COLO668 (cell line): ENCODE measurements at regions not wholly inside any gene's neighbourhood (a gene's known extent, or its start where the extent isn't known, plus 50 kb on each side); places are given as distances from the start of the nearest gene placed in this dataset.

Experiments
- DNase-seq: peaks from one replicate; lab custom pipeline; 2025; ENCODE audit not compliant: unreplicated experiment; lab: John Stamatoyannopoulos, UW

DNA sequence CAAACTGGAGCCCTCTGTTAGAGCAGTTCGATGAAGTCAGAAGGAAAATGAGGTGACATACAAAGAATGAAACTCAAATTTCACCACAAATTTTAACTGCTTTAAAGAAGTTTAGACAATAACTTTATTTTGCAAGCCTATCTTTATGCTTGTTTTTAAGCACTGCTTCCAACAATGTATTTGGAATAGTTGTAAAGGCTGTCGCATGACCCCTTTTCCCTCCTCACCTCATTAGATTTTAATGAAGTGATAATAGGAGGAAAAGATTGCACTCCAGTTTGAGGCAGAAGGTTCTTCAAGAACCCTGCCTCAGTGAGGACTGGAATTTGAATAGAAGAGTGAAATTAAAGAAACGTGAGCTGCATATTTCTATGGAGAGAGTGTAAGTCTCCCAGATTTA lies 386.1 kb upstream of the NR3C2 start:
- DNase-seq, result no peak

DNA sequence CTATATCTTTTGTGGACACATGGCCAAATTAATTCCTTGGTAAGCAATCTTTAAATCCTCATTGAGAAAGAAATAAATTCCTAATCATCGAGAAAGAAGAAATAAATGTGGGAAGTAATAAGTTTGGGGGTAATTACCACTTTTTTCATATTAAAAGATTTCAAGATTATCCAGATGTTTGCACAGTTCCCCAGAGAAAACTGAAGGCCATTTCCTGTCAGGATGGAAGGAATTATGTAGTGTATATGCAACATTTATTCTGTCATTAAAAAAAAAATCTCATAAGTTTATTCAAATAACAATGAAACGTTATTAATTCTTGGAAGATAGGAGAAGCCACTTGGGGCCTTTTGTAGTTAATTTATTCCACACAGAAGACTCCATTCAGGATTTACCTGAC lies 385.6 kb upstream of the NR3C2 start:
- DNase-seq, result no peak

DNA sequence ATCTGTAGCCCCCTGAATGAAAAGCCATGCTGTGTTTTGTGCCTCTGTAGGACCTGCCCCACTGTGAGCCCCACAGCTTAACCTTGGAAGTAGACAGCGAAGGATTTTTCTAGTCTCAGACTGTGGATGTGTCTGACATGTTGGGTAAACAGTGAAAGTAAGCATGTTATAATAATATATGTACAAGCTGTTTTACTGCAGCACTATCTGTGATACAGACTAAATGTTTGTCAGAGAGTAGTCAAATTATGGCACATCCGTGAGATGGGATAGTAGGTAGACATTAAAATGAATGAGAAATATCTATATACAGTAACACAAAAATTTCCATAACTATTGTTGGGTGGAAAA lies 381.2 kb upstream of the NR3C2 start:
- DNase-seq, result no peak

DNA sequence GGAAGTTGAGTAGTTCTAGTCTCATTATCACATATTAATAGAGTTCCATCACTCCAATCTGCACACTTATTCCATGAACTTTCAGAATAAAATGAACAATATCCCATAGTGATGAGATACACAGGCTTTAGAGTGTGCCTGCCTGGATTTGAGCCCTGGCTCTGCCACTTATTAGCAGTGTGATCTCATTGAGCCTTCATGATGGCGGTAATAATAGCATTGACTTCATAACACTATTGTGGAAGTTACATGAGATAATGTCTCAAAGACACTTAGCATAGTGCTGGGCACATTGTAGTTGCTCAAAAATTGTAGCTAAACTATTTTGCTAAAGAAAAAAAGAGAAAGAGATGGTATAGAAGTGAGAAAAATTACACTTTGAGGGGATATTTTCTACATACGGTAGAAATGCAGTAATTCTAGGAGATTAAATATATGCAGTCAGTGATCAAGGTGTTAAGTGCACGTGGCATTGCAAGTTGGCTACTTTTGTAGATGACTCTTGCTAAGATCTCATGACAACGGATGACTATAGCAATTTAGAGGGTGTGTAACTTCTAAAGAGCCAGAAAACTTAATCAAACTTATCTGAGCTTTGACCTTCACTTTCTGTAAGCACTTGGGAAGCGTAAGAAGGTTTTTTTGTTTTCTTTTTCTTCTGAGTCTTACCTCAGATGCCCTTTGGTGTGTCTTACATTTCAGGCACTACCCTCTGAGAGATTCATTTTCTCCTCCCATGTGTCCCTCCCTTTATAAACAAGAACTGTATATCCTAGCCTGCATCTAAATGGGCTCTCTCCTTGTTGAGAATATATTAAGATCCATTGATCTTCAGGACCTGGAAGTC lies 380.6 kb upstream of the NR3C2 start:
- no peak for DNase-seq

DNA sequence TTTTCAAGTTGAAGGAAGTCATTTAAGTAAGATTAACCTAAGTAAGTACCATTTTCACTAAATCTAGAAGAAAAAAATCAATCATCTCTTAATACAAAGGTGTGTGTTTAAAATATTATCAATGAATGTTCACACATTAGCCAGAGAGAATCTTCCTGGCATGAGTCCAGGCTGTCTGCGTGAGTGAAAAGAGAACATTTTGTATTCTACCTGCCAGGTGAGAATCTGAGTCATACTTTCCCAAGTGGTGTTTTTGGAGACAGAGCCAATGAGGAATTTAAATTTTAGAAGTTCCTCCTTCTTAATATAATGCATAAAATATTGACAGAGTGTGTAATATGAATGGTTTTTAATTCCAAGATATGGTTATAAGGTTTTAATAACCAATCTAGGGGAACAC lies 371.8 kb upstream of the NR3C2 start:
- DNase-seq, result no peak

DNA sequence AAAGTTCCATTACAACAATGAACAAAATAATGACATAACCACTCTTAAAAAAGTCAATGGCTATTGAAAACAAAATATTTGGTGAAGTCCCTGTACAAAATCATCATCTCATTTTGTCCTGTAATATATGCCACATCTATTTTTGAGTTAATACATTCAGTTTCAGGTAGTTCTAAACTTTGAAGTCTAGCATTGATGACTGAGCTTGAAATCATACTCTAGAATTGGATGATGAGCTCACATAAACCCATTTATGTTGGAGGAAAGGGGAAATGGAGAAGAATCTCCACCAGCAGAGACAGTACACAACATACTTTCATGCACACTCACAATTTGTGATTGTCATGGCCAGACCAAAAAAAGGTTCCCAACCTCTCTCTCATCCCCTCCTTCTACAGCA lies 371.1 kb upstream of the NR3C2 start:
- no peak for DNase-seq

DNA sequence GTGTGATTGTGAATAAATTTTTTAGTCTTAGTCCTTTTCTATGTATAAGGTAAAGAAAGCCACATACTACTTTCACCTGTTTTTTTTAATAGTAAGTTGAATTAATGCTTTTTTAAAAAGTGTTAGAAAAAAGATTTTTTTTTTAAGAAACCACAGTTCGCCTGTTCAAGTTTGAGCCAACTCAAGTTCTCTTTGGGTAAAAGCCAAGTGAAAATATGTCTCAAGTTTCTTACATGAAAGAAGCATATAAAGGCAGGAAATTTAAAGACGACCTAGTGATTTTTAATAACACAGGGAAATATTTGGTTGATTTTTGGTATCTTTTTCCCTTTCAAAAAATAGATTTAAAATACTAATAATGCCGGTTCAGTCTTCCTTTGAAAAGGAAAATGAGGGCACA lies 369.9 kb upstream of the NR3C2 start:
- DNase-seq, result no peak

DNA sequence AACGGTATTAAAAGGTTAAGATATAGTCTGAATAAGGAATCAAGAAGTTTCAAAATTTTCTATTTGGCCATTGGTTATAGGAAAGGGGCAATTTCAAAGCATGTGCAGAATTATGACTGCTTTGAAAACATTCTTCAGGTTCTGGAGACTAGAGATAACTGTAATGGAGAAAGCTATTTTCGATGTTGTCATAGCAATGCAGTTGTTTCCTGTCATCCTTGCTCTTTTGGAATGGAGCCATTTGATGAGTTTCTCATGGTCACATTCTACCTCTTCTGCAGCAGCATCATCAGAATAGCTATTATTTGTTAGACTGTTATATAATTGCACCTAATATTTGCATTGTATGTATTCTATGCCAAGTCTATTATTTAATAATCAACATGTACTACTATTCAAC lies 368.2 kb upstream of the NR3C2 start:
- DNase-seq, result no peak

DNA sequence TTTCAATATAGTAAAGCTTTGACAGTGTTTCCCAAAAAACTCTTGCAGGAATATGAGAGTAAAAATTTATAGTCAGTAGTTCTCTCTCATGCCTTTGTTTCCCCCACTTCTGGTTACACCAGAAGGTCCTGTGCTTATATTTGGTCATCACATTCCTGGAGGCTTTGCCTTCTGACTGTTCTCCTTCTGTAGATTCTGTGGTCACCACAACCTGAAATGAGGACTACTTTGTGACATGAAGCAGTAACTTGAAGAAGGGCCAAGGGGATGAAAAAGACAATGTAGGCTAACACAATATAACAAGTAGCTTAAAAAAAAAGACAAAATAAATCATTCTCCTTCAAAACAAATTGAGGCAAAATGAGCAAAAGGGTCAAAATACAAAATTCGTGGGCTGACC lies 366.2 kb upstream of the NR3C2 start:
- no peak for DNase-seq

DNA sequence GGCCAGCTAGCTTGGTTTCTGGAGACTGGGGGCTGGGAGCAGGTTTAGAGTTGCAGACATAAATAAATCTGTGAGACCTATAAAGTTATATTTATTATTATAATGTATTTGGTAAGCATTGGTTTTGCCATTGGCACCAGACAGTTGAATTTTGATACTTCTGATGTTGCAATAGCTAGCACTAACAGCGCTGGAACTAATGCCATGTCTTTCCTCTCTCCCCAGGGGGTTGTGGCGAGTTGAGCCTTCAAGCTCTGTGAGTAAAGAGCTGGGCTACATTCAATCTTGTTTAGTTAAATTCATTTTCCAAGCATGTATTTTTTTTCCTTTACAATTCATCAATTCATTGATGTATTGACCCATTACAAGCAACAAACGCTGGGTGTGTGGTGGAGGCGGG lies 358.7 kb upstream of the NR3C2 start:
- no peak for DNase-seq

DNA sequence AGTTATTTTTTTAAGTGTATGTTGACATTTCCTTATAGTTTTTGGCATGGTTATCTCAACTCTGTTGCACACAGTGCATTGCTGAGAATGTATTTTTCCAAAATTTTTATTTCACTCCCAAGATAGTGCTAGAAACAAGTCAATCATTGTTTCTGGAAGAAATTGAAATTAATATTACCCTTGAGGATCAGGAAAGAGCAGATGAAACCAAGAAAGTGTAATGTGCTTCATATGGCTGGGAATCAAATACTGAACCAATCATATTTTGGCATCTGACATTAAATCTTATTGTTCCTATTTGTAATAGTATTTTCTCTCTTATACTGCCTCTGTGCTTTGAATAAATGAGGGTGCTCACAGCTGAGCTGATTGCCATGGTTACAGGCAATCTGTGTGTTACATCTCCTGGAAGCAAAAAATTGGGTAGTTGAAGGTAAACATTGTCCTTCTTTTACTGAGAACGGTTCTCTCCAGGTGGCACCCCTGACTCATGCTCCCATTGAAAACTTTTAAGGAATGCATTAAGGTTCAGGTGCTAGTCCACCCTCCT lies 358.2 kb upstream of the NR3C2 start:
- no peak for DNase-seq

DNA sequence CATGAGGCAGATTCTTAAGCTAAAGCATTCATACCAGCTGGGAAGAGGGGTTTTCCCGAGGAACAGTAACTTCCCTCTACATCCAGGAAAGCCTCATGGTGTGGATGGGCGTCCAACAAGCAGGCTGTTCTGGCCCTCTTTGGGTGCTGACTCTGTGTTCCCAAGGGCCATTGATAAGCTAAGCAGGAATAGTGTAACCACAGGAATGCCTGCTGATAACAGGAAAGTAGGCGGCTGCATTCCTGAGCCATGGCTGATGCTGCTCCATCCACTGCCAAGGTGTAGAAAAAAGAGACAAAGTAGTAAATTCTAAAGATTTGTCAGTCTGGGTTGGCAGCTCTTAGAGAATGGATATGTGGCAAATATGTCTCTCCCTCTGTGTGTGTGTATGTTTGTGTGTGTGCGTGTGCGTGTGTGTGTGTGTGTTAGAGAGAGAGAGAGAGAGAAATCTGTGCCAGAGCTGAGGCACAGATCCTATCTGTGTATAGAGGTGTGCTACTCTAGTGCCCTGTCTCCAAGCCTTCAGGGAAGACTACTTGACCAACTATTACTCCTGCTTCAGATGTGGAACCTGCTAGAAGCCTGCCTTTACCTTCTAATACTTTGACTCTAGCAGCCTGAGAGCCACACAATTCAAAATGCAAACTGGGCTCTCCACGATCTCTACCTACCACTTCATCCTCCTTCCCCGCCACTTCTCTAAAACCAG lies 353.1 kb upstream of the NR3C2 start:
- DNase-seq, result no peak

DNA sequence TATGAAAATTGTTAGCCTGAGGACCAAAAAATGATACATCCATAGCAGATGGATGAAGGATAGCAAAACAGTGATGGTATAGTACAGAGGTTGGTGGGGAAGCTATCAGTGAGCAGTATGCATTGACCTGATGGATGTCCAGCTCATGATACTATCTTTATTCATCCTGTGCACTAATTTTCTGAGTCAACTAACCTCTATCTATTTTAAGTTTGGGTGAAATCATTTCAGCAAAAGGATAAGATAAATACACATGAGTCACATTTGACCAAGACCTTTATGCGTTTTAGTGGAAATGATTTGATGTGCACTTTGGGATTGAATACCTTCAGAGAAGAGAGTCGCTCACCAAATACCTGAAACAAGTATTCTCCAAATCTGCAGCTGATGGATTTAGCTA lies 351.0 kb upstream of the NR3C2 start:
- no peak for DNase-seq

DNA sequence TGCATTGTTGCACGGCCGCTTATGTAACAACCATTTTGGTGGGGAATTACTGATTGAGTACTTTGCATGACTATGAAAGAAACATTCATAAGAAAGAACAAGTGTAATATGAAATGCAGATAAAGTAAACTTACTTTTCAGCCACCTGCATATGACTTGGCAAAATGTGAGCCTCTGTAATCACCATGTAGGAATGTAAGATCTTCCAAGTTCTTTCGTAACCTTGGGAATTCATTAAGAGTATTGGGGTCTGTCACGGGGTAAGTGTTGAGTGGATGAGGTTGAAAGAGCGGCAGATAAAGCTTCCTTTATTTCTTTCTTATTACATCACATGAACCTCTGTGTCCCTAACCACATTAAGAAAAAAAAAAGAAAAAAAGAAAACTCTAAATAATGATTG lies 348.5 kb upstream of the NR3C2 start:
- no peak for DNase-seq

DNA sequence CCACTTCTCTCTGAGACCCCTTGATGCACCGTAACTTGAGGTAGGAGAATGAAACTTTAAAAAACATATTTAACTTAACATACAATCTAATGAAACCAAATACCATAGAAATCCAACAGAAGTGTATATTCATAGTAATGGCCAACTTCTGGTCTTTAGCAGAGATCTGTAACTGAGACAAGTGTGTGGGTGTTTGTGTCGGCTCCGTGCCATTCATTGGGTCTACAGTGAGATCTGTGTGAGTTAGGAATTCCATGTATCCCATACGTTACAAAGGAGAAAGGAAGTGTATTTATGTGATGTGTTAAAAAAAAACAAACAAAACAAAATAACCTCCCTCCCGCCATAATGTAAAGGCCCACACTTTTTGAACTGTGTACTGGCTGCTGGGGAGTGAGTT lies 348.0 kb upstream of the NR3C2 start:
- no peak for DNase-seq

DNA sequence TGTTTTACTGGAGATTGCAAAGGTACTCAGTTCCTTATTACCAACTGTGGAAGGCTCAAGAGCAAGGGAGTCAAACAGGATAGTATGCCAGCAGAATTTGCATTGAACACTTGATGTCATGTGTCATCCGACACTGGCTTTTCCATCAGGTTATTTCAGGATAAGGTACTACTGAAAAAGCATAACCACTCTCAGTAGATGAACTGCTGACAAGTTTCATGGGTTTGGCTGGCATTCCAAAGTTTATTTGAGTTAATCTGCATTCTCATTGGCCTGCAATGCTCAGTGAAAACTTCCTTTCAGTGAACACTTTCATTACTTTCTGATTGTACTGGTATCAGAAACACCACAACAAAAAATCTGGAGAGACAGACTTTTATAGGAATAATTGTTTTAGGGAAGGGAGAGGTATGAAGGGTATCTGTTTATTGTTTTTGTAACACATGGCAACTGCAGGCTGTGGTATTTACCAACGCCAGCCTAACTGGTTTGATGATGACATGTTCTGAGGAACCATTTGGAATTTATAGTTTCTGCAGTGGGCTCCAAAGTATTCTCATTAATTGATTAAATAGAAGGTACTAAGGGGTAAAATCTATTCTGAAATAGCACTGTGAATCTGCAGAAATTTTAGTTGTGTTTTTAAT lies 345.7 kb upstream of the NR3C2 start:
- DNase-seq, result no peak

DNA sequence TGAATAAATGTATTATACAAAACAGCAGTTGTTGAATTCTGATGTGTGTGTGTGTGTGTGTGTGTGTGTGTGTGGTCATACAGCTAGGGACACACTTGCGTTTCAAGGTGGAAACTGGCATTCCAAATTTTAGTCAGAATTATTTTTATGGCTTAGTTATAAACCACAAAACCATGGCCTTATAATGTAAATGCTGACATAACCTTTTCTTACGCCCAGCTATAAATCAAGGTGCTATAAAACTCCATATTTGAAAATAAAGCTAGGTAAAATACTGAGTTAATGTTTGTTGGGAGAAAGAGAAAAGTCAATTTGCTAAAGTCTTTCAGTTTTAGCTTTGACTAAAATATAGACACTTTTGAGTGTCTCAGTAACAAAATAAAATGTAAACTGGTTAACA lies 345.1 kb upstream of the NR3C2 start:
- no peak for DNase-seq

DNA sequence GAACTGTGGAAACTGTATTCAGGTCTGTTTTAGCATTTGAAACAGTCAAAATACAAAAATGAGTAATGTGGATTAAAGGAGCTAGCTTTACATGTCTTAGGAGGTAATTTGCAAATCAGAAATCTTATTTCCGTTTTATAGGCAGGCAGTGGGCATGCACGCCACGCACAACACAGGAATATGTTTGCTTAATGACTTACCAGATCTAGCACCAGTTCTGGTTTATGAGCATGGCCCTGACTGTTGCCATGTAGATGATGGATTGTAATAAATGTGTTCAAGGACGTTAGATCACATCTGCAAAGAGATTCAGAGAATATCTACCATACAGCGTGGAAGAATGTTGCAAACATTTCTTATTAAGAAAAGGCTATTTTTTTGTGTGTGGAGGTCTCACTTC lies 344.5 kb upstream of the NR3C2 start:
- no peak for DNase-seq

DNA sequence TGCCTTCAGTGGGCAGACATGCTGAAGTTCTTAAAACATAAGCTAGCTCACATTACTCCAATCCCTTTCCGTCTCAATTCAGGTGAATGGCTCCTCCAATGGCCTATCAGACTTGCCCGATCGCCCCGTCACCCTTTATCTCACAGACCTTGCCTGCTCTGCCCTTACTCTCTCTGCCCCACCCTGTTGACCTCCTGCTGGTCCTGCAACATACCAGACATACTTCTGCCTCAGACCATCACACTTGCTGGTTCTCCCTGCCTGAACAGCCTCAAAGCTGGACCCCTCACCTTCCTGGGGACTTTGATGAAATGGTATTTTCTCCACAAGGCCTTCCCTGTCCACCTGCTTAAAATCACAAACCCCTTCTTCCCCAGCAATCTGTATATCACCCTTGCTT lies 340.1 kb upstream of the NR3C2 start:
- no peak for DNase-seq

DNA sequence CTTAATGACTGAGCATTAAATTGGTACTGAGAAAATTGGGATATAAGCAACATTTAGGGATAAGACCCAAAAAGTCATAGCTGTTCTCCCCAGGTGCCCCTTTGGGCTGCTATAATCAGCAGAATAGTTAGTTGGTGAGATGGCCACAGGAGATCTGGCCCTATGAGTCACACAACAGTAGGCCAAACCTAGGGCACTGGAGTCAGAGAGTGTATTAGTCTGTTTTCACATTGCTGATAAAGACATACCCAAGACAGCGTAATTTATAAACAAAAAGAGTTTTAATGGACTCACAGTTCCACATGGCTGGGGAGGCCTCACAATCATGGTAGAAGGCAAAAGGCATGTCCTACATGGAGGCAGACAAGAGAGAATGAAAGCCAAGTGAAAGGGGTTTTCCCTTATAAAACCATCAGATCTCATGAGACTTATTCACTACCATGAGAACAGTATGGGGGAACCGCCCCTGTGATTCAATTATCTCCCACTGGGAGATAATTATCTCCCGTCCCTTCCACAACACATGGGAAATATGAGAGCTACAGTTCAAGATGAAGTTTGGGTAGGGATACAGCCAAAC lies 338.3 kb upstream of the NR3C2 start:
- no peak for DNase-seq

DNA sequence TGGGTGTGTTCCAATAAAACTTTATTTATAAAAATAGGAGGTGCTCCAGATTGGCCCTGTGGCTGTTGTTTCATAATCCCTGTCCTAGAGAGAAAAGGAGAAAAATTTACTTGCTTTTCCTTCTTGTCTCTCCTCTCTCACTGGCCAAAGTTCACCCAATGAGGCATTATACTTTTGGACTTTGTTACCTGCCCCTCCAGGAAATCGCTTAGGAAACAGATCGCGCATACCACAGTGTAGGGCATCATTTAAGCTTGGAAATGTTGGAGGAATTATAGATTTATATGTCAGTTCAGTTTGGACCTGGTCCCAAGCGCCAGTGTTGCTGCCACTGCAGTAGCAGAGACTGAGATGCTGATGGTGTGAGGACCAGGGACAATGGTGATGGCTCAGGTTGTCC lies 337.6 kb upstream of the NR3C2 start:
- DNase-seq, result no peak
